HEK293 (cell line): ENCODE measurements at regions not wholly inside any gene's neighbourhood (a gene's known extent, or its start where the extent isn't known, plus 50 kb on each side); places are given as distances from the start of the nearest gene placed in this dataset.

Experiments
- GLI4 ChIP-seq: fragments of 450-650 bp; formaldehyde crosslinking; IDR thresholded peaks from 2 replicates; pipeline ENCODE4 v1.5.1; 2016; ENCODE audit warnings: missing biosample characterization, missing genetic modification characterization
- MEIS1 ChIP-seq: sonication (generic); formaldehyde crosslinking; IDR thresholded peaks from 2 replicates; pipeline ENCODE4 v1.8.1; 2022; ENCODE audit warnings: missing genetic modification reagents, mild to moderate bottlenecking, borderline replicate concordance
- MYNN ChIP-seq: fragments of 450-650 bp; formaldehyde crosslinking; IDR thresholded peaks from 2 replicates; pipeline ENCODE4 v1.5.1; 2016; ENCODE audit warnings: missing biosample characterization, missing genetic modification characterization, borderline replicate concordance
- SP7 ChIP-seq: fragments of 450-650 bp; formaldehyde crosslinking; IDR thresholded peaks from 2 replicates; pipeline ENCODE4 v1.5.1; 2016; ENCODE audit warnings: missing biosample characterization, missing genetic modification characterization
- ZNF133 ChIP-seq: fragments of 450-650 bp; formaldehyde crosslinking; IDR thresholded peaks from 2 replicates; pipeline ENCODE4 v1.5.1; 2016; ENCODE audit warnings: missing biosample characterization, missing genetic modification characterization
- ZNF549 ChIP-seq: fragments of 450-650 bp; IDR thresholded peaks from 2 replicates; pipeline ENCODE4 v1.5.1; 2018; ENCODE audit warnings: missing biosample characterization, missing genetic modification characterization, mild to moderate bottlenecking, inconsistent platforms, moderate library complexity
- ZNF560 ChIP-seq: fragments of 450-650 bp; formaldehyde crosslinking; IDR thresholded peaks from 2 replicates; pipeline ENCODE4 v1.5.1; 2017; ENCODE audit warnings: missing biosample characterization, missing genetic modification characterization, borderline replicate concordance
- ZNF747 ChIP-seq: fragments of 450-650 bp; formaldehyde crosslinking; IDR thresholded peaks from 2 replicates; pipeline ENCODE4 v1.5.1; 2016; ENCODE audit warnings: missing biosample characterization, missing genetic modification characterization
- ZNF791 ChIP-seq: fragments of 450-650 bp; formaldehyde crosslinking; IDR thresholded peaks from 2 replicates; pipeline ENCODE4 v1.5.1; 2016; ENCODE audit warnings: missing biosample characterization, missing genetic modification characterization
- TF ChIP-seq, protein P1 (sequence below): fragments of 450-650 bp; formaldehyde crosslinking; IDR thresholded peaks from 2 replicates; pipeline ENCODE4 v1.5.1; 2016; ENCODE audit warnings: missing biosample characterization, missing genetic modification characterization, borderline replicate concordance
- TF ChIP-seq, protein P2 (sequence below): fragments of 450-650 bp; formaldehyde crosslinking; IDR thresholded peaks from 2 replicates; pipeline ENCODE4 v1.5.1; 2017; ENCODE audit warnings: missing biosample characterization, missing genetic modification characterization
- TF ChIP-seq, protein P3 (sequence below): fragments of 450-650 bp; formaldehyde crosslinking; conservative IDR thresholded peaks from 2 replicates; pipeline ENCODE4 v1.5.1; 2016; ENCODE audit warnings: low read depth, missing biosample characterization, missing genetic modification characterization
- TF ChIP-seq, protein P4 (sequence below): fragments of 450-650 bp; formaldehyde crosslinking; IDR thresholded peaks from 2 replicates; pipeline ENCODE4 v1.5.1; 2016; ENCODE audit warnings: missing biosample characterization, missing genetic modification characterization

DNA sequence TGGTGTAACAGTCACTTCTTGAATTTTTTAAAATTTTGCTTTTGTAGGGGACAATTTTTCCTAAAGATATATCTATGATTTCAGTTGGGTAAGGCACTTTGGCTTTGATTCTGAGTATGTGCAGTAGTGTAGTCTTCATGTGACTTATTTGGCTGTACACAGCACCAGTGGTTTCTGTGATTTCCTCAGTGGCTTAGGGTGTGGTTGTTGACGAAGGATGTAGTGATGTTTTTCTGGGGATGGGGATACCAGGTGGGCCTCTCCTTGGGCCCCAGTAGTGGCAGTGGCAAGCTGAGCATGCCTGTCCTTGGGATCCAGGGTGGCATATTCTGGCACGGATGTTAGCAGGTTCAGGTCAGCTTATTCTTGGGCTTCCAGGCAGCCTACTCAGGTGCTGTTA lies 364.9 kb upstream of the CADM1 start (continued):
- TF ChIP-seq, protein P1, sequence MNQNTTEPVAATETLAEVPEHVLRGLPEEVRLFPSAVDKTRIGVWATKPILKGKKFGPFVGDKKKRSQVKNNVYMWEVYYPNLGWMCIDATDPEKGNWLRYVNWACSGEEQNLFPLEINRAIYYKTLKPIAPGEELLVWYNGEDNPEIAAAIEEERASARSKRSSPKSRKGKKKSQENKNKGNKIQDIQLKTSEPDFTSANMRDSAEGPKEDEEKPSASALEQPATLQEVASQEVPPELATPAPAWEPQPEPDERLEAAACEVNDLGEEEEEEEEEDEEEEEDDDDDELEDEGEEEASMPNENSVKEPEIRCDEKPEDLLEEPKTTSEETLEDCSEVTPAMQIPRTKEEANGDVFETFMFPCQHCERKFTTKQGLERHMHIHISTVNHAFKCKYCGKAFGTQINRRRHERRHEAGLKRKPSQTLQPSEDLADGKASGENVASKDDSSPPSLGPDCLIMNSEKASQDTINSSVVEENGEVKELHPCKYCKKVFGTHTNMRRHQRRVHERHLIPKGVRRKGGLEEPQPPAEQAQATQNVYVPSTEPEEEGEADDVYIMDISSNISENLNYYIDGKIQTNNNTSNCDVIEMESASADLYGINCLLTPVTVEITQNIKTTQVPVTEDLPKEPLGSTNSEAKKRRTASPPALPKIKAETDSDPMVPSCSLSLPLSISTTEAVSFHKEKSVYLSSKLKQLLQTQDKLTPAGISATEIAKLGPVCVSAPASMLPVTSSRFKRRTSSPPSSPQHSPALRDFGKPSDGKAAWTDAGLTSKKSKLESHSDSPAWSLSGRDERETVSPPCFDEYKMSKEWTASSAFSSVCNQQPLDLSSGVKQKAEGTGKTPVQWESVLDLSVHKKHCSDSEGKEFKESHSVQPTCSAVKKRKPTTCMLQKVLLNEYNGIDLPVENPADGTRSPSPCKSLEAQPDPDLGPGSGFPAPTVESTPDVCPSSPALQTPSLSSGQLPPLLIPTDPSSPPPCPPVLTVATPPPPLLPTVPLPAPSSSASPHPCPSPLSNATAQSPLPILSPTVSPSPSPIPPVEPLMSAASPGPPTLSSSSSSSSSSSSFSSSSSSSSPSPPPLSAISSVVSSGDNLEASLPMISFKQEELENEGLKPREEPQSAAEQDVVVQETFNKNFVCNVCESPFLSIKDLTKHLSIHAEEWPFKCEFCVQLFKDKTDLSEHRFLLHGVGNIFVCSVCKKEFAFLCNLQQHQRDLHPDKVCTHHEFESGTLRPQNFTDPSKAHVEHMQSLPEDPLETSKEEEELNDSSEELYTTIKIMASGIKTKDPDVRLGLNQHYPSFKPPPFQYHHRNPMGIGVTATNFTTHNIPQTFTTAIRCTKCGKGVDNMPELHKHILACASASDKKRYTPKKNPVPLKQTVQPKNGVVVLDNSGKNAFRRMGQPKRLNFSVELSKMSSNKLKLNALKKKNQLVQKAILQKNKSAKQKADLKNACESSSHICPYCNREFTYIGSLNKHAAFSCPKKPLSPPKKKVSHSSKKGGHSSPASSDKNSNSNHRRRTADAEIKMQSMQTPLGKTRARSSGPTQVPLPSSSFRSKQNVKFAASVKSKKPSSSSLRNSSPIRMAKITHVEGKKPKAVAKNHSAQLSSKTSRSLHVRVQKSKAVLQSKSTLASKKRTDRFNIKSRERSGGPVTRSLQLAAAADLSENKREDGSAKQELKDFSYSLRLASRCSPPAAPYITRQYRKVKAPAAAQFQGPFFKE (tag by site-specific recombination) = no peak
- TF ChIP-seq ZNF560 (tag by site-specific recombination) (no peak), ZNF747 (tag by site-specific recombination) (no peak), GLI4 (tag by site-specific recombination) (no peak), MEIS1 (CRISPR knock-in tag) (no peak), ZNF791 (no peak), SP7 (tag by site-specific recombination) (no peak), MYNN (tag by site-specific recombination) (no peak), ZNF549 (tag by site-specific recombination) (no peak), ZNF133 (no peak)
- TF ChIP-seq, protein P2, sequence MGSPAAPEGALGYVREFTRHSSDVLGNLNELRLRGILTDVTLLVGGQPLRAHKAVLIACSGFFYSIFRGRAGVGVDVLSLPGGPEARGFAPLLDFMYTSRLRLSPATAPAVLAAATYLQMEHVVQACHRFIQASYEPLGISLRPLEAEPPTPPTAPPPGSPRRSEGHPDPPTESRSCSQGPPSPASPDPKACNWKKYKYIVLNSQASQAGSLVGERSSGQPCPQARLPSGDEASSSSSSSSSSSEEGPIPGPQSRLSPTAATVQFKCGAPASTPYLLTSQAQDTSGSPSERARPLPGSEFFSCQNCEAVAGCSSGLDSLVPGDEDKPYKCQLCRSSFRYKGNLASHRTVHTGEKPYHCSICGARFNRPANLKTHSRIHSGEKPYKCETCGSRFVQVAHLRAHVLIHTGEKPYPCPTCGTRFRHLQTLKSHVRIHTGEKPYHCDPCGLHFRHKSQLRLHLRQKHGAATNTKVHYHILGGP (tag by site-specific recombination) = no peak
- TF ChIP-seq, protein P3, sequence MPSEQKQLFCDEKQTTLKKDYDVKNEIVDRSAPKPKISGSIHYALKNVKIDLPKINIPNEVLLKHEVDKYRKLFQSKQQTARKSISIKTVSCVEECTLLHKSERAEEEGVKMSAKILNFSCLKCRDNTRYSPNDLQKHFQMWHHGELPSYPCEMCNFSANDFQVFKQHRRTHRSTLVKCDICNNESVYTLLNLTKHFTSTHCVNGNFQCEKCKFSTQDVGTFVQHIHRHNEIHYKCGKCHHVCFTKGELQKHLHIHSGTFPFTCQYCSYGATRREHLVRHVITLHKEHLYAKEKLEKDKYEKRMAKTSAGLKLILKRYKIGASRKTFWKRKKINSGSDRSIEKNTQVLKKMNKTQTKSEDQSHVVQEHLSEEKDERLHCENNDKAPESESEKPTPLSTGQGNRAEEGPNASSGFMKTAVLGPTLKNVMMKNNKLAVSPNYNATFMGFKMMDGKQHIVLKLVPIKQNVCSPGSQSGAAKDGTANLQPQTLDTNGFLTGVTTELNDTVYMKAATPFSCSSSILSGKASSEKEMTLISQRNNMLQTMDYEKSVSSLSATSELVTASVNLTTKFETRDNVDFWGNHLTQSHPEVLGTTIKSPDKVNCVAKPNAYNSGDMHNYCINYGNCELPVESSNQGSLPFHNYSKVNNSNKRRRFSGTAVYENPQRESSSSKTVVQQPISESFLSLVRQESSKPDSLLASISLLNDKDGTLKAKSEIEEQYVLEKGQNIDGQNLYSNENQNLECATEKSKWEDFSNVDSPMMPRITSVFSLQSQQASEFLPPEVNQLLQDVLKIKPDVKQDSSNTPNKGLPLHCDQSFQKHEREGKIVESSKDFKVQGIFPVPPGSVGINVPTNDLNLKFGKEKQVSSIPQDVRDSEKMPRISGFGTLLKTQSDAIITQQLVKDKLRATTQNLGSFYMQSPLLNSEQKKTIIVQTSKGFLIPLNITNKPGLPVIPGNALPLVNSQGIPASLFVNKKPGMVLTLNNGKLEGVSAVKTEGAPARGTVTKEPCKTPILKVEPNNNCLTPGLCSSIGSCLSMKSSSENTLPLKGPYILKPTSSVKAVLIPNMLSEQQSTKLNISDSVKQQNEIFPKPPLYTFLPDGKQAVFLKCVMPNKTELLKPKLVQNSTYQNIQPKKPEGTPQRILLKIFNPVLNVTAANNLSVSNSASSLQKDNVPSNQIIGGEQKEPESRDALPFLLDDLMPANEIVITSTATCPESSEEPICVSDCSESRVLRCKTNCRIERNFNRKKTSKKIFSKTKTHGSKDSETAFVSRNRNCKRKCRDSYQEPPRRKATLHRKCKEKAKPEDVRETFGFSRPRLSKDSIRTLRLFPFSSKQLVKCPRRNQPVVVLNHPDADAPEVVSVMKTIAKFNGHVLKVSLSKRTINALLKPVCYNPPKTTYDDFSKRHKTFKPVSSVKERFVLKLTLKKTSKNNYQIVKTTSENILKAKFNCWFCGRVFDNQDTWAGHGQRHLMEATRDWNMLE (tag by site-specific recombination) = no peak
- TF ChIP-seq, protein P4, sequence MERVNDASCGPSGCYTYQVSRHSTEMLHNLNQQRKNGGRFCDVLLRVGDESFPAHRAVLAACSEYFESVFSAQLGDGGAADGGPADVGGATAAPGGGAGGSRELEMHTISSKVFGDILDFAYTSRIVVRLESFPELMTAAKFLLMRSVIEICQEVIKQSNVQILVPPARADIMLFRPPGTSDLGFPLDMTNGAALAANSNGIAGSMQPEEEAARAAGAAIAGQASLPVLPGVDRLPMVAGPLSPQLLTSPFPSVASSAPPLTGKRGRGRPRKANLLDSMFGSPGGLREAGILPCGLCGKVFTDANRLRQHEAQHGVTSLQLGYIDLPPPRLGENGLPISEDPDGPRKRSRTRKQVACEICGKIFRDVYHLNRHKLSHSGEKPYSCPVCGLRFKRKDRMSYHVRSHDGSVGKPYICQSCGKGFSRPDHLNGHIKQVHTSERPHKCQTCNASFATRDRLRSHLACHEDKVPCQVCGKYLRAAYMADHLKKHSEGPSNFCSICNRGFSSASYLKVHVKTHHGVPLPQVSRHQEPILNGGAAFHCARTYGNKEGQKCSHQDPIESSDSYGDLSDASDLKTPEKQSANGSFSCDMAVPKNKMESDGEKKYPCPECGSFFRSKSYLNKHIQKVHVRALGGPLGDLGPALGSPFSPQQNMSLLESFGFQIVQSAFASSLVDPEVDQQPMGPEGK (tag by site-specific recombination) = no peak
